HG03342 (cell line): ENCODE measurements at regions not wholly inside any gene's neighbourhood (a gene's known extent, or its start where the extent isn't known, plus 50 kb on each side); places are given as distances from the start of the nearest gene placed in this dataset.
A peak's percentile ranks its signal among the peaks of the same experiment; 100 is the strongest.

Experiments used
- ATAC-seq: cut with Tn5 transposase; IDR thresholded peaks from one replicate; pipeline ENCODE4 v1.9.1; 2021; ENCODE audit warnings: mild to moderate bottlenecking, moderate library complexity; ENCODE audit not compliant: unreplicated experiment

DNA sequence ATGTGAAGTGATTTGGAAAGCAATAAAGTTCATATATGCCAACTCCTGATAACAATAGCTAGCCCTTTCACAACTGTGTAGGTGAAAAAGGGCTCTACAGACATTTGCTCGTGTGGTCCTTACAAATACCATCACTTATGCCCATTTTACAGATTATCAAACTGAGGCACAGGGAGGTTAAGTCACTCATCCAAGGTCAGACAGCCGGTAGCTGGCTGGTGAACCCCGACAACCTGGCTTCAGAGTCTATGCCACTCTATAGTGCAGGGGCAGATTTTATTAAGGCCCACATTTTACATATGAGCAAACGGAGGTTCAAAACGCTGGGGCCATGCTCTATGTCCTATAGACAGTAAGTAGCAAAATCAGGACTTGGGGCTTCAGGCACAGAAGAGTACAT lies 280.5 kb downstream of the RRAGC start:
- no peak for ATAC-seq

DNA sequence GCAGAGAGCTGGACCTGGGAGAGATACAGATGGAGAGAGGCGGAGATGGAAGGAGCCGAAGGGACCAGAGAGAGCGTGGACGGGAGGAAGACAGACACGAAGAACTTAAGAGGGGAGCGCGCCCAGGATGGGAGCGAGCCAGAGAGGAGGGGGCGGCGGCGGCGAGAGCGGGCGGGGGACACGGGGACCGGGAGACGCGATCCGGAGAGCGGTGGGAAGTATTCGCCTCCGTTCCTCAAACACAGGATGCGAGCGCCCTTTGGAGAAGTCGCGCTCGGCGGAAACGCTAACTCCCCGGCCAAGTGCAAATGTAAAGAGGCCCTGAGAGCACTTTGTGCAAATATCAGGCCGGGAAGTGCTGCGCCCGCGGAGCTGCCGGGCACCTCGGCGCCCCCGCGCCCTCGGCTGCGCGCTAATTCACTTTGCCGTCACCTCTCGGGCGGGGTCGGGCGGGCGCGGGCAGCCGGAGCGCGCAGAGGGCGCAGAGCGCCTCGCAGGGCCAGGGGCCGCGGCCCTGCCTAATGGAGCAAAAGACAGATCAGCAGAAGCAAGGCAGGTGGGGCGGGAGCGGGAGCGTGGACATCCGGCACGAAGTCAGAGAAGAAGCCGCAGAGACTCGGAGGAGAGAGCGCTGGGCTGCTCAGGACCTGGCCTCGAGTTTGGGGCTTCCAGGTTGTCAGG lies 281.2 kb downstream of the RRAGC start:
- ATAC-seq = no peak

DNA sequence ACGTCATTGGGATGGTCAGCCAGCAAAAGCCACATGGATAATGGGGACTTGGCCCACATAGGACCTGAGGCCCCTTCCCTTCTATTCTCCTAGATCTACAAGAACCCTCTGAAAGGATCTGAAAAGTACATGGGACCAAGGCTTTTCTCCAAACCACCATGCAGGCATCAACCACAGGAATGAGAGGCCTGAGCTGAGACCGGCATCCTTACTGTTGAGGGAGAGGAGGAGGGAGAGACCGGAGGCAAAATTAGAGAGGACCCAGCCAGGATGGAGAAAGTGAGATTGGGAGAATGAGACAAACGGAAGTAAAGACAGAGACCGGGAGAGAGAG lies 281.7 kb downstream of the RRAGC start:
- ATAC-seq = no peak

DNA sequence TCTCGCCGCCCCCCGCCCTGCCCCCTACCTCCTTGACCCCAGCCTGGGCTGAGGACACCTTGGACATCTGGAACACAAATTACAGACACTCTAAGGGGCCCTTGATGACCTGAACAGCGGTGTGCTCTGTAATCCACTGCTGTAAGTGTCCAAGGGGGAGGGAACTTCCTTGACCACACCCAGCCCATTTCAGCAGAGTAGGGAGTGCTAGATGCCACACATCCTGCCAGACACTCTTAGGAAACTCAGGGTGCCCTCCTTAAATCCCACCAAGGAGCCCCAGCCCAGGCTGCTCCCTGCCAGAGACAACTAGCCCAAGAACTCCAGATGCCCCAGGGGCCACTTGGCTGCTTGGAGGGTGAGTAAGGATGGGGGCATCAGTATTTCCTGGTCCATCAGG lies 282.2 kb downstream of the RRAGC start:
- no peak for ATAC-seq

DNA sequence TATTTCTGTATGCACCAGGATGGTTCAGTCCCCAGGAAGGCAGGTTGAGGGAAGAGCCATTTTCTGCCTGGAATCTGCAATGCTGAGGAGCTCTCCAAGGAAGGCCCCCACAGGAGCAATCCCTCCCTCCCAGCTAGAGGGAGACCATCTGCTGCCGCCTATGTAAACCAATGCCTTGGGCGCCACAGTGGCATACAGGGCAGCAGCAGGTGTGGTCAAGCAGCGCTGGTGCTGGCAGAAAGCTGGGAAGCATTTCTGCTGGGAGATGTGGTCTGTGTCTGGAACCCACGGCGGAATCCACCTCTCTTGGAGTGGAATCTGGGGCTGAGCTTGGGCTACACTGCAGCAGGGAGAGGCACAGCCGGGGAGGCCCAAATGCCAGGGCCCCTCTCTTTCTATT lies 283.3 kb downstream of the RRAGC start:
- no peak for ATAC-seq

DNA sequence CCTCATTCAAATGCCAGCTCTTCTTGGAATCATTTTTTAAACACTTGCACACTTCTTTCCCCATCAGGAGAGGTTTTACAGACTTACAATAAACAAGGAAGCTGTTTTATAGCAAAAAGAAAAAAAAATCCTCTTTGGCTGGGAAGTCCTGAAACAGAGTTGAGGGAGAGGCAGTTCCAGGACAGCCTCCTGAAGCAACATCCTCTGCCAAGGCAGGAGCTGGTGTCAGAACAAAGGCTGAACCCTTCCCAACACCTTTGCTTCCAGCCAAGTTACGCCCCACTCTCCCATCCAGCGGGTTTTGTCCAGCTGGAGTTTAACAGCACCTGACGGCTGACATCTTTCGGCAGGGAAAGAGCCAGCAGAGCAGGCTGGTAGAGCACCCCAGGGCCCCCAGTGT lies 287.8 kb downstream of the RRAGC start:
- ATAC-seq = no peak

DNA sequence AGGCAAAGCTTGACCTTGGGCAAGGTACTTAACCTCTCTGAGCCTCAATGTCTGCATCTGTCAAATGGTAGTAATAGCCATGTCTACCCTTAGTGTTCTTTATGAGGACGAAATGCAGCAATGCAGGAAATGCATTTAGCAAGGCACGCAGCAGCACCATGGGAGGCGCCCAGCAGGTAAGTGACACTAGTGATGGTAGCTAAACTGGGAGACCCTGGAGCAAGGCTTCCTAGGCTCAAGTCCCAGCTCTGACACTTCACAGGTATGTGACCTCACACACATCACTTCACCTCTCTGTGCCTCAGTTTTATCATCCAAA lies 289.0 kb downstream of the RRAGC start:
- ATAC-seq = no peak

DNA sequence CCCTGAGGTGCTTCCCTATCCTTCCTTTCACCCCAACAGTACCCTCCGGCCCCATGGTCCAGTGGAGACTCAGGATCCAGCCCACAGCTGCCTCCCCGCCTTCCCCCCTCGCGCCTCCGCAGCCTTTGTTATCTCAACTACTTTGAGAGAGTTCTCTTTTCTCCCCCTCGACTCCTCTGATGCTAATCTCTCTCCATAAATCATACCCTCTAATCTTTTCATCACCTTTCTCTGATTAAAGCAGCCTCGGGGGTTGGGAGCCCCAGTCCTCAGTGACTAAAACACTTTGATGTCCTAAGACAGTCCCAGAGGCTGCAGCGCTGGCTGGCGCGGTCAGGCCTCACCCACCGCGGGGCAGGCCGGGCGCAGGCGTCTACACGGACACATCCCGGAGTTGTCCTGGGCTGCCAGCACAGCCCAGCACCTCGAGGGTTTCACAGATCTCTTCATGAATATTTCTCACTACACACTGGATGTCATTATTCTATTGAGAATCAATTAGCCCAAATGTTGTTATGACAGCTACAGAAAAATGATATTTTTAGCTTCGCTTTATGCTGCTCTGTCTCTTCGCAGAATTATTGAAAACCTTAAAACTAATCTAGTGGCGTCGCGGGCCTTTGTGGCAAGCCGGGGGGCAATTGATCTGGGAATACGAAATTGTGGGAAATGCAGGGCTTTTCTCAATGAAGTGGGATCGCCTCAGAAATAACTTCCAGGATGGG lies 289.5 kb downstream of the RRAGC start:
- ATAC-seq = no peak

DNA sequence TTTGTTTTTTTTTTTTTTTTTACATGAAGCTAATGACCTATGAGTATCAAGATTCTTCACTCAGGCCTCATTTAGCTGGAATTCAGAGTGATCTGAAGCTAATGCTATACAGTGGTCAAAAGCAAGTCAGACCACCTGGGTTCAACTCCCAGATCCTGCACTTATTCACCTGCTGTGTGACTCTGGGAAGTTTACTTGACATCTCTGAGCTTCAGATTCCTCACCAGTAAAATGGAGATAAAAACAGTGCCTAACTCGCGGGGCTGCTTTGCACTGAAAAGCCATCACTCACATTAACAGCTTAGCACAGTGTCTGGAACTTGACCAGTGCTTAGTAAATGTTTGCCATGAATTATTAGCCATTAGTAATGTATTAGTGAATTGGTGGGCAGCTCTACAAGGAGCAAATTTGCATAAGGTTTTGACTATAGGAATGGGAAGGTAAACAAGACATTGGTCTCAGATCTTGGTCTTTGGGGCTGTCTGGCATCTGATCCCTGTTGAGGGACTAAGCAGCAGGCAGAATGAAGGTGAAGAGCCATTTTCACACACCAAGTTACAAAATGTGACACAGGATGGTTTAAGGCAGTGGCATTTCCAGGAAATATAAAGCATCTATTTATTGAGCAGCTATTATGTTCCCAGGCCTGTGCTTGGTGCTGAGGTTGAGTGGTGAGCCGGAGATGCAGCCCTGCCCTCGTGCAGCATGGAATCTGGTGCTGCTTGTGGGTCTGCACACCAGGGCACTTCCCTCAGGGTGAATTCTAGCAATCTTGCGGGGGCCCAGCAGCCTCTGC lies 291.3 kb downstream of the RRAGC start:
- no peak for ATAC-seq

DNA sequence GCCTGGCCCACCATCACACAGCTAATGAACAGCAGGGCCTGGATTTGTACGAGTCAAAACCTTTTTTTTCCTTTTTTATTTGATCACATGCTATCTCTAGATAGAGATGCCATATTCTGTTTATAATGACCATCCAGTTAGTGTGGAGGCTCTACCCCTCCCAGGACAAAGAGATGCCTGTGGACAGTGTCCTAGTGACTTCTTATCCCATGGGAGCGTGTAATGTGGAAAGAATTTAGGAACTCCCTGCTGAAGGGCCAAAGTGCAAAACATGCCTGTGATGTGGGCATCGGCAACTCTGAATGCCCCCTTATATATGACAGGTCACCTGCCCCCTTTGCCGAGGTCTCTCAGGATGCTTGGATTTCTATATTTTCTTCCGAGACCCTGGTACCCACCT lies 292.2 kb downstream of the RRAGC start:
- ATAC-seq = no peak

DNA sequence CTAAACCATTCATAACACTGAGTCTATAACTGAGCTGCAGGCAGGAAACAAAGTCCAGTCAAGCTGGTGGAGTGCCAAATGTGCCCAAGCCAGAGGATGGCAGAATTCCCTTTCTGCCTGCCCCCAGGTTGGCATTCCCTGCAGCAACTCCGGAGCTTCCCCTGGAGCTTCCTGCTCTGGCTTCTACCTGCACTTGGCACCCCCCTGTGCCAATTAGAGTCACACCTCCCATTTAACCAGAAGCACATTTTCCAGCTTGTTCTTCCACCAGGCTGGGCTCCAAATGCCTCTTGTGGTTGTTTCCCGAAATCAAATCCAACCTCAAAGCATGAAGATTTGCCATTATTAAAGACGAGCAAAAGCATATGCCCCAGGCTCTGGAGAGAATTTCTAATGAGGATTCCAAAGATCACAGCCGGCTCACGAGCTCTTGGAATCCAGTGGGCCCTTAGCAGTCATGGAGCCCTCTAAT lies 294.5 kb downstream of the RRAGC start:
- no peak for ATAC-seq

DNA sequence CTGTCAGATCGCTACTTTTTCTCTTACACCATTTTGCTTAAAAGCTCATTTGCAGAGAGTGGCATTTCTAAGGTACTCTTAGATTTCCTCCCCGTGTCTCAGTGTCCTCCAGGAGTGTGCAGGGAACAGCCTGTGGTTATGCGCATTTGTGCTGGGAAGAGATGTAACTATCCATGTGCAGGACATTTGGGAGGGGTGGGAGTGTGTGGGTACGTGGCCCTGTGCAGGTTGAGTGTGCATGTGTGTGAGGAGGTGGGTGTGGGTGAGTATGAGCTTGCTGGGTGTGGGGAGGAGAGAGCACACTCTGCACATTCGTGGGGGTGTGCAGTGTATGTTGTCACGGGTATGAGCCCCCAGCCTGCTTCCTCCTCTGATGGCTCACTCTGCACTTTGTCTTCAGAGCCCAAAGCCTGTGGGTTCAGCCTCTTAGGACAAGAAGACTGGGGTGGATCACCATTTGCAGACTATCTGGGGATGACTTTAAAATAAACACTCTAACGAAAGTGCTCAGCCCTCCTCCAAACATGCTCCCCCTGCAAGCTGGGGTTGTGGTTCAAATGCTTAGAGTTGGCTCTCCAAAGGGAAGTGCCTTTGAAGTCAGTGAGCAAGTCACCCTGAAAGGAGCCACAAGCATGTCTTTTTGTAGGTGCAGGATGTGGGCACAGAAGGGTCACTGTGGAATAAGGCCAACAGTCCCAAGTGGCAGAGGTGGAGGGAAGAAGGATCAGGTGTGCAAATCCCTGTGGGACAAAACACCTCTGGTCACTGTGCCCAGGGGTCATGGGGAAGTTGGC lies 295.4 kb downstream of the RRAGC start:
- ATAC-seq = no peak

DNA sequence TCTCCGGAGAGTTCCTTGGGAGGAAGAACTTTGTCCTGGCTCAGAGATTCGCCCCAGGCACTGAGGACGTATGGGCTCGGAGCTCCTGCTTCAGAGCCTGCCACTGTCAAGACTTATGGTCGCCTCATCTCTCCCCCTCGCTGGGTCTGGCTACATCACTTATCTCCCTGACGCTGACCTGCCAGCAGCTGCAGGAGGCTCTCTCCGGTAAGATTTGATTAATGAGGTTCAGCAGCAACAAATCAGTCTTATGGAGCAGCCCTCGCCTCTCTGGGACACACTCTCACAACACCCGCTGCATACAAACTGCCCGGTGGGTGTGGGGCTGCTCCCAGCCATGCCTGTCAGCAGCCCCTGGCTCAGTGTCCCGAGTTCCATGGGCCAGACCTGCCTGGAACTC lies 297.8 kb downstream of the RRAGC start:
- no peak for ATAC-seq

DNA sequence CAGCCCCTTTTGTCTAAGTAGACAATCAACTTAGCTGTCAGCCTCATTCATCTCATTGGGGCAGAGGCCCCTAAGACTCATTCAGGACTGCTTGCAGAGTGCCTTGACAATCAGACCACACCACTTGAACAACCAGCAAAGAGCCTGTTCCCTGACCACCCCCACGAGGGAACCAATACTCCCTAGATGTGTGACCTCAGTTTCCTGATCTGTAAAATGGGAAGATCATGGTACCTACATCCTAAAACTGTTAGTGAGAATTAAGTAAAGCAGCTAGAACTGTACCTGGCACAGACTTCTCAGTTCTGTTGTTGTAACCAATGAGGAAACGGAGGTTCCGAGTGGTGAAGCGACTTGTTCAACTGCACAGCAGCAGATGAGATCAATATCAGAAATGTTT lies 298.5 kb downstream of the RRAGC start:
- ATAC-seq = no peak

DNA sequence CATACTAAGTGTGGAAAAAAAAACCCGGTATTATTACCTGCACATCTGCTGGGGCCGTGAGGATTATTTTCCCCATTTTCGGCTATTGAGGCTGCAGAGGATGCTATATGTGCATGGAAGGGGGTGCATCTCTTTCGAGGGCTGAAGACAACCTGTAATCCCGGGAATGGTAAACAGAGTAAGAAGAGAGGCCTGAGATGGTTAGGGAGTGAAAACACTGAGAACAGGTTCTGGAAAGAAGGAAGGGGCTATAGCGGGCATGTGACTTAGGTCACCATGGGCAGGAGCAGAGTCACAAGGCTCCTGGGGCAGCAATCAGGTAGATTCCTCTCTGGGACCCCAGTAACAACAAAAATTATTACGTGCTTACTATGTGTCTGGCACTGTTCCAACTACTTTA lies 299.1 kb downstream of the RRAGC start:
- no peak for ATAC-seq

DNA sequence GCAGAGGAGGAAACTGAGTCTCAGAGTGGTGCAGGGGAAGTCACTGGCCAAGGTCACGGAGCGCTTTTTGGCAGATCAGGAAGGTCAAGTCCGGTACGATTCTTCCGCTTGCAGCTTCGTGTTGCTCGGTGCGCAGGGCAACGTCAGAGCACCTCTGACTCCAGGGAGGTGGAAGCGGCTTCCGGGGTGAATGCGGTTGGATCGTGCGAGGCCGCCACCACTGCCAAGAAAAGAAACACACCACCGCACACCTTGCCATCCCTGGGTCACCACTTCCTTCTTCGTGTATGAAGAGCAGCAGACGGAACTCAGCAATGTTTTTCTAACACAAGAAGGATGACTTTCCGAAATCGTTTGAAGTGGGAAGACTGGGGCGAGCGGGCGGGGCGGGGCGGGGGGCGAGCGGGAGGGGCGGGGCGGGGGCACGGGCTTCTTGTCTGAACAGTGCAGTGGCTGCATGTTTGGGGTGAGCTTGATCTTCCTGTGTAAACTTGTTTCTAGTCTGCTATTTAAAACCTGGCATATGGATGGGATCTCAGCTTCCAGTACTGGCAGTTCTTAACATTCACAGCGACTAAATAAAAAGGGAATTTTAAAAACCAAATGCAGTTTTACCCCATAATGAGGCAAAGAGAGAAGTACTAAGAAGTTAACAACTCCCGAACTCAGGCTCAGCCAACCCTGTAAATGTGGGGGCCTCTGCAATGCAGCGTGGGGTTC lies 300.0 kb downstream of the RRAGC start:
- ATAC-seq = peak; percentile 70

DNA sequence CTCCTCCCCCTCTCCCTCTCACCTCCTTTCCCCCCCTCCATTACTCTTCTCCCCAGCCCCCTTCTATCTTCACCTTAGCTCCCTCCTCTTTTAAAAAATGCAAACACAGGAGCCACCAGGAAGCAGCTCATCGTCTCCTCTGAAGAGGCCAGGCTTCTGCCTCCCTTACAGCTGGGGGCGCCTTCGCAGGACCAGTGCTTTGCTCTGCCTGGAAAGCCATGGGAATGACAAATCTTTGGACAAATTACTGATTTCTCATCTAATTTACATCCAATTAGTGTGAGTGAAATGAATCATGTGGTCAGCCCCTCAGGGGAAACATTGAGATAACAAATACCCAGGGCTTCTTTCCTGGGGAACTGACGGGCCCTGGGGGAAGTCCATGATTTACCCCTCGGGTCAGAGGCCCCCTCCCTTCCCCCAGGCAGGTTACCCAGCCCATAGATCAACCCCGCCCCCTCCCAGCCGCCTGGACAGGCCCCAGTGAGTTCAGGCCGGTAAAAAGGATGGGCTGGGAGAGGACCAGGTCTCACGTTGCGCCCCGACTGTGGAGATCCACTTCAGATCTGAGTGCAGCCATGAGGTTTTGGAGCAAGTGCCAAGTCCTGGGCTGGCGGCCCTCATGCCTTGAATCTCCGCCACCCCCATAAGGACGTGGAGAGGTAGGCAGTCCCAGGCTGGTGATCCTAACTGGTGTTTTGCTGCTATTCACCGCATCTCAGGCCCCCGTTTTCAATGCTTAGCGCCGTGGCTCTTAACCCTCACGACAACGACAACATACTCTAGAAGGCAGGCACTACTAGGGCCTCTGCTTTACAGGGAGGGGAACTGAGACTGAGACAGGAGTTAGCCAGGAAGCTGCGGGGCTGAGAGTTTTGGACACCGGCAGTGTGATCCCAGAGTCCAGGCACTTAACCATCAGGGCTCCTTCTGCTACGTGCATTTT lies 300.8 kb downstream of the RRAGC start:
- ATAC-seq = peak; percentile 44

DNA sequence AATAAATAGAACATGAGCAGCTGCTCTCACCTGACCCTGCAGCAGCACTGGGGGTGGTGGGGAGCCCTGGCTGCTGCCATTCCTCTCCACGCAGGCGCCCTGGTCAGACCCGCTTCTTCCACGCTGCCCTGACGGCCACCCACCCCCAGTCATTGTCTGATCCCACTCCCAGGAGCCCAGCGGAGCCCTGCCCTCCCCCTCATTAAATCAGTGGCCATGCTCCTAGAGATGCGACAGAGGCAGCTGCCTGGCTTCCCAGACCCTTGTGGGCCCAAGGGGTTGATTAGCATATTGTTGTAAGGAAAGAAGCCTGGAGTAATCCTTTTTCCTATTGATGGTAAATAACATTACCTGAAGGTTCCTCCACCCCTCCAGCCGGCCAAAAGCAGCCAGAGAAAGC lies 301.5 kb downstream of the RRAGC start:
- ATAC-seq = no peak

DNA sequence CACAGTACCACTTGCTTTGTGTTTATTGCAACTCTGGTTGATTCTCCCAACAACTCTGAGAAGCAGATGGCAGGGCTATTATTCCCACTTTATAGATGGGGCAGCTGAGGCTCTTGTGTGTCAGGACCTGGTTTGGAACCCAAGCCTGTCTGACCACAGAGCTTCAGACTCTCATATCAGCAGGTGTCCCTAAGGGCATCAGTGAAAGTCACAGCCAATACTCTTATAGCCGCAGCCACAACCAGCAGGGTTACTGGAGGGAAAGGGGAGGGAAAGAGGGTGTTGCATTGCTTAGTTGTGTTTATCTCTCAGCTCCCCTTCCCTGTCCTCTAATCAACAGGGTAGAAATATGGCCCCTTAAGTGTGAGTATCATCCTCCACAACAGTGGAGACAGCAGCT lies 304.0 kb downstream of the RRAGC start:
- ATAC-seq = no peak

DNA sequence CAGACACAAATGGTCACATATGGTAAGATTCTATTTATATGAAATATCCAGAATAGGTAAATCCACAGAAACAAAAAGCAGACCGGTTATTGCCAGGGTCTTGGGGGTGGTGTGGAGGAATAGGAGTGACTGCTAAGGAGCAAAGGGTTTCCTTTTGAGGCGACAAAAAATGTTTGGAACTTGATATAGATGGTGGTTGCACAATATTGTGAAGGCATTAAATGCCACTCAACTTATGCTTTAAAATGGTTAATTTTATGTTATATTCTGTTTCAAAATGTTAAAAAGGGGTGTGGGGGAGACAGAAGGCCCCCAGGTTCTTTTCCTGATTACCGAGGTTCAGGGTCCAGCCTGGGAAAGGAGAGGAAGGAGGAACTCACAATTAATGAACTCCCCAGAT lies 304.4 kb downstream of the RRAGC start:
- ATAC-seq = no peak
